ENCODE measurements at regions not wholly inside any gene's neighbourhood (a gene's known extent, or its start where the extent isn't known, plus 50 kb on each side); places are given as distances from the start of the nearest gene placed in this dataset.

DNA sequence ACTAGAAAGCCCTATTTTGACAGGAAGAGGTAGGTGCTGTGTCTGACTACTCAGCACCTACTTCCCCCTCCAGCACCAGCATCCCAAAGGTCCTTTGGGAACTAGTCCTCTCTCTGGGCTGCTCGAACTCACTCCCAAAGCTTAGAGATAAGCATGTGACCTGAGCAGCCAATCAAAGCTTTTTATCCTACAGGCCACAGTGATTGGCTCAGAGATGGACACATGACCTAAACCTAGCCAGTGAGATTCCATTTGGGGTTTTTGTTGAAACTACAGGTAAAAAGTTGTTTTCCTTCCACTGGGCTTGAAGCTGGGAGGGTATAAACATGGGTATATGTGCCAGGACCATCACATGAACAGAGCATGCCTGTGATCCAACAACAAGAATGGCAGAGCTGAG is 186.5 kb upstream of the PPP2R3A start:
- H3K9ac ChIP-seq (ENCODE audit: insufficient read length, low read depth): no peak overlapping the region
- no peaks in the 10 kb centered on the region for H3K4me1 ChIP-seq (ENCODE audit: insufficient read depth, insufficient read length)
- H3K36me3 ChIP-seq (ENCODE audit: insufficient read depth, insufficient read length, low read length): no peaks in the 10 kb centered on the region
- DNase-seq (ENCODE audit: low read depth, low spot score): no peak
- H3K9me3 ChIP-seq (ENCODE audit: insufficient read depth, low read length): no peaks in the 10 kb centered on the region; the same call in 1 of the 2 replicates
- H3K4me3 ChIP-seq (ENCODE audit: insufficient read length, low read depth): no peak overlapping the region
- H3K27me3 ChIP-seq (ENCODE audit: insufficient read depth, insufficient read length): no peaks in the 10 kb centered on the region
- TF ChIP-seq ZNF274 (IDR thresholded peaks at IDR 0.05; ENCODE audit: low read depth, low read length) (no peak), SUZ12 (IDR thresholded peaks at IDR 0.05; ENCODE audit: extremely low read depth, insufficient read depth, insufficient read length) (no peak), YY1 (IDR thresholded peaks at IDR 0.05; ENCODE audit: insufficient read depth, insufficient read length) (no peak)

GRCh38 chr3:135779590-135780235 is 185.8 kb upstream of the PPP2R3A start:
- DNase-seq (ENCODE audit: low read depth, low spot score): no peak
- TF ChIP-seq SUZ12 (IDR thresholded peaks at IDR 0.05; ENCODE audit: extremely low read depth, insufficient read depth, insufficient read length) (no peak), ZNF274 (IDR thresholded peaks at IDR 0.05; ENCODE audit: low read depth, low read length) (no peak), YY1 (IDR thresholded peaks at IDR 0.05; ENCODE audit: insufficient read depth, insufficient read length) (no peak)
- H3K4me3 ChIP-seq (ENCODE audit: insufficient read length, low read depth): no peak overlapping the region
- H3K9me3 ChIP-seq (ENCODE audit: insufficient read depth, low read length): no peaks in the 10 kb centered on the region; the same call in 1 of the 2 replicates
- H3K27me3 ChIP-seq (ENCODE audit: insufficient read depth, insufficient read length): no peaks in the 10 kb centered on the region
- no peak overlapping the region for H3K9ac ChIP-seq (ENCODE audit: insufficient read length, low read depth)
- no peaks in the 10 kb centered on the region for H3K36me3 ChIP-seq (ENCODE audit: insufficient read depth, insufficient read length, low read length)
- no peaks in the 10 kb centered on the region for H3K4me1 ChIP-seq (ENCODE audit: insufficient read depth, insufficient read length)

DNA sequence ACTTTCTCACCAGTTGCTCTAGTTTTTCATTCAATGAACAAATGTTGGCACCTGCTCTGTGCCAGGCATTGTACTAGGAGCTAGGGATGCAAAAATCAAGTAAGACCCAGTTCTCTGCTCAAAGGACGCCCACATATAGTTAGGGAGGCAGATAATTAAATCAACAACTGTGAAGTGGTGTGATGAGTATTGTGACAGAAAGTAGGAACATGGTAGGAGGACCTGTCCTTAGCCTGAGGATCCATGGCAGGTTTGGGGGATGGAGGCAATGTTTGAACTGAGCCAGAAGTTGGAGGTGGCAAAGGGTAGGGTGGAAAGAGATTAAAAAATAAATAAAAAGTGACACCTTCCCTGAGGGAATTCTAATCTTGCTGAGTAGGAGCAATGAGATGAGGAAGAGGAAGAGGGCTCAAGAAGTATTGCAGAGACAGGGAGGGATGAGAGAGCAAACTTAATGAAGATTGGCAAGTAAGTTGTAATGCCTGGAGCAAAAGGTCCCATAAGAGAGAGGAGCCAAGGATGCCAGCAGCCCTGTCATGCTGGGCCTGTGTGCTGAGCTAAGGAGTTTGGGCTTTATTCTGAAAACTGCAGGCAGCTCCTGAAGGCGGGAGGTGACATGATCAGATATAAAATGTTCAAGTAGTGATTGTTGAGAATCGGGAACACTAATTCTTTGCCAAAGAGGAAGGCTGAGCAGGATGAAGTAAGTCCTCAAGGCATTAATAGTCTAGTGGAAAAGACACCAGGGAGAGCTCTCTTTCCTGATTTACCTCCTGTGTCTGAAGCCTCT is 184.3 kb upstream of the PPP2R3A start:
- Histone ChIP-seq H3K4me3 (ENCODE audit: insufficient read length, low read depth) (no peak overlapping the region), H3K36me3 (ENCODE audit: insufficient read depth, insufficient read length, low read length) (no peaks in the 10 kb centered on the region), H3K9me3 (ENCODE audit: insufficient read depth, low read length) (no peaks in the 10 kb centered on the region; the same call in 1 of the 2 replicates), H3K4me1 (ENCODE audit: insufficient read depth, insufficient read length) (no peaks in the 10 kb centered on the region), H3K9ac (ENCODE audit: insufficient read length, low read depth) (no peak overlapping the region), H3K27me3 (ENCODE audit: insufficient read depth, insufficient read length) (no peaks in the 10 kb centered on the region)
- TF ChIP-seq SUZ12 (IDR thresholded peaks at IDR 0.05; ENCODE audit: extremely low read depth, insufficient read depth, insufficient read length) (no peak), YY1 (IDR thresholded peaks at IDR 0.05; ENCODE audit: insufficient read depth, insufficient read length) (no peak), ZNF274 (IDR thresholded peaks at IDR 0.05; ENCODE audit: low read depth, low read length) (no peak)
- DNase-seq (ENCODE audit: low read depth, low spot score): no peak

DNA sequence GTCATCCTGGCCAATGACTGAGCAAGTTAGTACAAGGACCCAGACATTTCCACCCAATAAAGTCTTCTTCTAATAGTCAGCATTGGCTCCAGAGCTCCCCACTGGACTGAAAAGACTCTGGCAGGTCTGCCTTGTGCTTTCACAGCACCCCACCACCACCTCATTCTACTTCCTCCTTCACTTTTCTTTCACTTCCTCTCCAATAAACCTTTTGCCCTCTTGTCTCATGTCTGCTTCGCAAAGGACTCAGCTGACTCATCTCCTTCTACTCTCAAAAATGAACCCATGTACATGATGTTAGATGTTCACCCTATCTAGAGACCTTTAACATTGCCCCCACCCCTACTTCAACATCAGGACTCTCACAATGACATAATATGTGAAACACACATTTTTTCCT is 181.0 kb upstream of the PPP2R3A start:
- Histone ChIP-seq H3K36me3 (ENCODE audit: insufficient read depth, insufficient read length, low read length) (no peaks in the 10 kb centered on the region), H3K9ac (ENCODE audit: insufficient read length, low read depth) (no peak overlapping the region), H3K27me3 (ENCODE audit: insufficient read depth, insufficient read length) (no peaks in the 10 kb centered on the region), H3K9me3 (ENCODE audit: insufficient read depth, low read length) (no peaks in the 10 kb centered on the region), H3K4me3 (ENCODE audit: insufficient read length, low read depth) (no peak overlapping the region), H3K4me1 (ENCODE audit: insufficient read depth, insufficient read length) (peaks cover 5% of the 10 kb centered on the region)
- DNase-seq (ENCODE audit: low read depth, low spot score): no peak
- TF ChIP-seq ZNF274 (IDR thresholded peaks at IDR 0.05; ENCODE audit: low read depth, low read length): no peak
- no peak for TF ChIP-seq SUZ12 (IDR thresholded peaks at IDR 0.05; ENCODE audit: extremely low read depth, insufficient read depth, insufficient read length)
- TF ChIP-seq YY1 (IDR thresholded peaks at IDR 0.05; ENCODE audit: insufficient read depth, insufficient read length): no peak

GRCh38 chr3:135788146-135788545 is 177.4 kb upstream of the PPP2R3A start:
- Histone ChIP-seq H3K9me3 (ENCODE audit: insufficient read depth, low read length) (no peaks in the 10 kb centered on the region), H3K4me3 (ENCODE audit: insufficient read length, low read depth) (no peak overlapping the region), H3K4me1 (ENCODE audit: insufficient read depth, insufficient read length) (peaks cover 8% of the 10 kb centered on the region), H3K27me3 (ENCODE audit: insufficient read depth, insufficient read length) (no peaks in the 10 kb centered on the region), H3K36me3 (ENCODE audit: insufficient read depth, insufficient read length, low read length) (no peaks in the 10 kb centered on the region), H3K9ac (ENCODE audit: insufficient read length, low read depth) (no peak overlapping the region)
- DNase-seq (ENCODE audit: low read depth, low spot score): no peak
- TF ChIP-seq SUZ12 (IDR thresholded peaks at IDR 0.05; ENCODE audit: extremely low read depth, insufficient read depth, insufficient read length) (no peak), ZNF274 (IDR thresholded peaks at IDR 0.05; ENCODE audit: low read depth, low read length) (no peak), YY1 (IDR thresholded peaks at IDR 0.05; ENCODE audit: insufficient read depth, insufficient read length) (no peak)

GRCh38 chr3:135788978-135789377 is 176.6 kb upstream of the PPP2R3A start:
- H3K9ac ChIP-seq (ENCODE audit: insufficient read length, low read depth): no peak overlapping the region
- no peaks in the 10 kb centered on the region for H3K9me3 ChIP-seq (ENCODE audit: insufficient read depth, low read length)
- no peaks in the 10 kb centered on the region for H3K36me3 ChIP-seq (ENCODE audit: insufficient read depth, insufficient read length, low read length)
- DNase-seq (ENCODE audit: low read depth, low spot score): no peak
- TF ChIP-seq SUZ12 (IDR thresholded peaks at IDR 0.05; ENCODE audit: extremely low read depth, insufficient read depth, insufficient read length) (no peak), ZNF274 (IDR thresholded peaks at IDR 0.05; ENCODE audit: low read depth, low read length) (no peak), YY1 (IDR thresholded peaks at IDR 0.05; ENCODE audit: insufficient read depth, insufficient read length) (no peak)
- H3K27me3 ChIP-seq (ENCODE audit: insufficient read depth, insufficient read length): no peaks in the 10 kb centered on the region
- H3K4me3 ChIP-seq (ENCODE audit: insufficient read length, low read depth): no peak overlapping the region
- peaks cover 8% of the 10 kb centered on the region for H3K4me1 ChIP-seq (ENCODE audit: insufficient read depth, insufficient read length)

GRCh38 chr3:135792174-135792573 is 173.4 kb upstream of the PPP2R3A start:
- no peak for DNase-seq (ENCODE audit: low read depth, low spot score)
- peaks cover 8% of the 10 kb centered on the region for H3K4me1 ChIP-seq (ENCODE audit: insufficient read depth, insufficient read length)
- no peak for TF ChIP-seq SUZ12 (IDR thresholded peaks at IDR 0.05; ENCODE audit: extremely low read depth, insufficient read depth, insufficient read length)
- TF ChIP-seq YY1 (IDR thresholded peaks at IDR 0.05; ENCODE audit: insufficient read depth, insufficient read length): no peak
- TF ChIP-seq ZNF274 (IDR thresholded peaks at IDR 0.05; ENCODE audit: low read depth, low read length): no peak
- H3K27me3 ChIP-seq (ENCODE audit: insufficient read depth, insufficient read length): no peaks in the 10 kb centered on the region
- no peaks in the 10 kb centered on the region for H3K36me3 ChIP-seq (ENCODE audit: insufficient read depth, insufficient read length, low read length)
- H3K4me3 ChIP-seq (ENCODE audit: insufficient read length, low read depth): no peak overlapping the region
- H3K9ac ChIP-seq (ENCODE audit: insufficient read length, low read depth): no peak overlapping the region
- no peaks in the 10 kb centered on the region for H3K9me3 ChIP-seq (ENCODE audit: insufficient read depth, low read length)

All from NT2/D1 (cell line).